Upper lobe of left lung (tissue), 6 donors: ENCODE measurements at regions not wholly inside any gene's neighbourhood (a gene's known extent, or its start where the extent isn't known, plus 50 kb on each side); places are given as distances from the start of the nearest gene placed in this dataset.

Experiments
- ATAC-seq, 2 donors: fragments of 200-7000 bp; cut with Tn5 transposase; one replicate each; pipeline ENCODE4 v1.9.1; 2022; ENCODE audit warnings: mild to moderate bottlenecking in 2 of 2, moderate library complexity in 2 of 2; ENCODE audit not compliant: low FRiP score in 2 of 2
- DNase-seq, 2 donors: peaks; one replicate each; pipeline ENCODE4 v3.0.0-alpha.2; 2019 to 2020
- H3K27ac ChIP-seq, 4 donors: fragments of 200-600 bp; sonication (generic); one replicate each; pipeline ENCODE4 v1.5.1; 2016 to 2019
- H3K27me3 ChIP-seq, 4 donors: fragments of 200-600 bp; sonication (generic); one replicate each; pipeline ENCODE4 v1.5.1; 2017 to 2019
- H3K36me3 ChIP-seq, 4 donors: fragments of 200-600 bp; sonication (generic); one replicate each; pipeline ENCODE4 v1.5.1; 2016 to 2019
- H3K4me1 ChIP-seq, 4 donors: fragments of 200-600 bp; sonication (generic); one replicate each; pipeline ENCODE4 v1.5.1; 2018 to 2019
- H3K4me3 ChIP-seq, 4 donors: fragments of 200-600 bp; sonication (generic); one replicate each; pipeline ENCODE4 v1.5.1; 2017 to 2019; ENCODE audit warnings: mild to moderate bottlenecking in 2 of 4, moderate library complexity in 1 of 4
- H3K9me3 ChIP-seq, 4 donors: fragments of 200-600 bp; sonication (generic); one replicate each; pipeline ENCODE4 v1.5.1; 2018 to 2019
- EP300 ChIP-seq, 4 donors: sonication (generic); formaldehyde crosslinking; IDR thresholded peaks; one replicate each; pipeline ENCODE4 v1.5.1; 2017; ENCODE audit warnings: antibody characterized with exemption in 4 of 4, control low read depth in 2 of 4
- POLR2A ChIP-seq, 4 donors: fragments of 450-650 bp; IDR thresholded peaks; one replicate each; pipeline ENCODE4 v1.5.1; 2016 to 2017; ENCODE audit warnings: antibody characterized with exemption in 4 of 4, mild to moderate bottlenecking in 2 of 4
- POLR2AphosphoS5 ChIP-seq, 2 donors: sonication (generic); formaldehyde crosslinking; IDR thresholded peaks; one replicate each; pipeline ENCODE4 v1.5.1; 2017; ENCODE audit warnings: antibody characterized with exemption in 2 of 2
- WGBS, 2 donors: methylation state at CpG; one replicate each; pipeline ENCODE4 v1.1.5; 2017 to 2018; 5-methylcytosine and 5-hydroxymethylcytosine counted together
- TF ChIP-seq, protein P1 (sequence below), 6 experiments: fragments of 450-650 bp in 4 of 6; fragments of 200-600 bp in 2 of 6; sonication (generic) in 2 of 6; IDR thresholded peaks; one replicate each; pipeline ENCODE4 v1.5.1; 2016 to 2019; ENCODE audit warnings: antibody characterized with exemption in 6 of 6
- donor health status: DM: no; HTN: no; CAD: no; lungs with moderate emphysema.
- donor health status: DM: no; HTN: yes; CAD: no; lungs with severe emphysema.

DNA sequence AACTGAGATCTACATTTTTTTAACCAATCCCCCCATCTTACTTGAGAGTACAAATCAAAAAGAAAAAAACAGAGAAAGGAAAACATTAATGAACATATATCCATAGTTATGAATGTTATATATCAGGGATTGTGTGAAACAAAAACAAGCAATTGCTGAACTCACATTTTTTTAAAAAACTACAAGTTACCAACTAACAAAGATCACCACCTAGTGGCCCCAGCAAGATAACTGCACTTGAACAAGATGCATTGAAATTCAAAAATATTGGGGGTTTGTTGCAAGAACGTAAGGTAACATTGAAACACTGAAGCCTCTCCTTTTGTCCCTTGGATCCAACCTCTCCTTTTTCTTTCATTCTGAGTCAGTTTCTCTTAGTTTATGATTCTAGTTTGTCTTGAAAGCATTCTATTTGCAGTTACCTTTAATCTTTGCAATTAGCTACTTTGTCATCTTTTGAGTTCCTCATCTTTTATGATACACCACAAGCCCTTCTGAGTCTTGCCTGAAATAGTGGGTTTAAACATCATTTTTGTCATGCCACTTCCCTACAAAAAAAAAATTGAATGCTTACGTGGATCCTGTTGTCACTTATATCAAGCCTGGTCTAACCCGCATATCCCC, 87.3 kb upstream of the TES start:
- Histone ChIP-seq H3K27me3 (no peaks in the 10 kb centered on the region), H3K4me3 (no peak overlapping the region), H3K9me3 (peaks cover 0 to 4% (median 0%) of the 10 kb centered on the region in 4 donors), H3K36me3 (no peaks in the 10 kb centered on the region), H3K4me1 (no peaks in the 10 kb centered on the region), H3K27ac (no peak overlapping the region)
- ATAC-seq (peak in 1 of 2 donors; percentile 47), DNase-seq (no peak)
- TF ChIP-seq, protein P1, sequence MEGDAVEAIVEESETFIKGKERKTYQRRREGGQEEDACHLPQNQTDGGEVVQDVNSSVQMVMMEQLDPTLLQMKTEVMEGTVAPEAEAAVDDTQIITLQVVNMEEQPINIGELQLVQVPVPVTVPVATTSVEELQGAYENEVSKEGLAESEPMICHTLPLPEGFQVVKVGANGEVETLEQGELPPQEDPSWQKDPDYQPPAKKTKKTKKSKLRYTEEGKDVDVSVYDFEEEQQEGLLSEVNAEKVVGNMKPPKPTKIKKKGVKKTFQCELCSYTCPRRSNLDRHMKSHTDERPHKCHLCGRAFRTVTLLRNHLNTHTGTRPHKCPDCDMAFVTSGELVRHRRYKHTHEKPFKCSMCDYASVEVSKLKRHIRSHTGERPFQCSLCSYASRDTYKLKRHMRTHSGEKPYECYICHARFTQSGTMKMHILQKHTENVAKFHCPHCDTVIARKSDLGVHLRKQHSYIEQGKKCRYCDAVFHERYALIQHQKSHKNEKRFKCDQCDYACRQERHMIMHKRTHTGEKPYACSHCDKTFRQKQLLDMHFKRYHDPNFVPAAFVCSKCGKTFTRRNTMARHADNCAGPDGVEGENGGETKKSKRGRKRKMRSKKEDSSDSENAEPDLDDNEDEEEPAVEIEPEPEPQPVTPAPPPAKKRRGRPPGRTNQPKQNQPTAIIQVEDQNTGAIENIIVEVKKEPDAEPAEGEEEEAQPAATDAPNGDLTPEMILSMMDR (IDR thresholded peaks at IDR 0.05), result peak; percentile 19 to 48 (median 44)
- TF ChIP-seq POLR2AphosphoS5 (IDR thresholded peaks at IDR 0.05) (no peak), POLR2A (IDR thresholded peaks at IDR 0.05) (no peak), EP300 (IDR thresholded peaks at IDR 0.05) (no peak)
- 46 to 47% methylated on average over 3 of the region's 3 CpGs for WGBS, 2 donors

- peaks cover 0 to 7% (median 0%) of the 10 kb centered on the region in 4 donors for H3K9me3 ChIP-seq
- H3K4me3 ChIP-seq, result no peak overlapping the region
- TF ChIP-seq, protein P1 (IDR thresholded peaks at IDR 0.05), result no peak
- TF ChIP-seq POLR2AphosphoS5 (IDR thresholded peaks at IDR 0.05) (no peak), POLR2A (IDR thresholded peaks at IDR 0.05) (no peak), EP300 (IDR thresholded peaks at IDR 0.05) (no peak)
- no peak overlapping the region for H3K27ac ChIP-seq
- DNase-seq, result no peak
- no peaks in the 10 kb centered on the region for H3K36me3 ChIP-seq
- no peaks in the 10 kb centered on the region for H3K4me1 ChIP-seq
- WGBS, 2 donors, result 95 to 99% methylated on average over 2 of the region's 2 CpGs
- no peaks in the 10 kb centered on the region for H3K27me3 ChIP-seq
- ATAC-seq, result no peak
Measured at GRCh38 chr7:116128139-116128538, 82.2 kb upstream of the TES start.

- Histone ChIP-seq H3K27me3 (no peaks in the 10 kb centered on the region), H3K36me3 (no peaks in the 10 kb centered on the region), H3K9me3 (no peaks in the 10 kb centered on the region), H3K4me1 (no peaks in the 10 kb centered on the region), H3K27ac (no peak overlapping the region), H3K4me3 (no peak overlapping the region)
- TF ChIP-seq, protein P1 (IDR thresholded peaks at IDR 0.05), result no peak
- TF ChIP-seq EP300 (IDR thresholded peaks at IDR 0.05), result no peak
- TF ChIP-seq POLR2AphosphoS5 (IDR thresholded peaks at IDR 0.05), result no peak
- TF ChIP-seq POLR2A (IDR thresholded peaks at IDR 0.05), result no peak
- DNase-seq (no peak), ATAC-seq (no peak)
- WGBS, 2 donors, result 46 to 56% methylated on average over 4 of the region's 4 CpGs
Measured at GRCh38 chr7:116135306-116135705, 75.0 kb upstream of the TES start.

GRCh38 chr7:116138202-116138801, 72.0 kb upstream of the TES start:
- DNase-seq, result no peak
- Histone ChIP-seq H3K36me3 (no peaks in the 10 kb centered on the region), H3K27ac (no peak overlapping the region), H3K9me3 (no peaks in the 10 kb centered on the region), H3K27me3 (no peaks in the 10 kb centered on the region), H3K4me3 (no peak overlapping the region), H3K4me1 (peaks cover 0 to 6% (median 0%) of the 10 kb centered on the region in 4 donors)
- no peak for TF ChIP-seq POLR2AphosphoS5 (IDR thresholded peaks at IDR 0.05)
- TF ChIP-seq, protein P1 (IDR thresholded peaks at IDR 0.05), result peak; percentile 42 to 75 (median 66)
- 12 to 16% methylated on average over 2 of the region's 2 CpGs for WGBS, 2 donors
- peak; percentile 77 to 90 for ATAC-seq

DNA sequence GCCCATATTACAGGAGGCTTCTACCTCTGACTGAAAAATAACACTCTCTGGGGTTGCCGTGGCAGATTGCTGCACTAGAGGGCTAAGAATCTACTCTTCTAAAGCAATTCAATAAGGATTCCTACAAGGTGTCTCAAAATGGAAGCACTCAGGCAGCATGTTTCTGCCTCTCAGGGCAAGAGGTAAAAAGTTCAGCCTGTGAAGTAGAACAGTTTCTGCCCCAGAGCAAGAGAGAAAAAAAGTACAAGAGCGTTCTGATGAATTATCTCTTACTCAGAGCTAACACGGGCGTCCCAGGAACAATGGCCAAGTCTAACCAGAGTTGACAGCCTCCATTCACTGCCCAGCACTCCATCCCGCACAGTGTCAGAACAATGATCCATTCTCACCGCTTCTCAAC, 71.3 kb upstream of the TES start:
- Histone ChIP-seq H3K27me3 (no peaks in the 10 kb centered on the region), H3K27ac (no peak overlapping the region), H3K4me3 (no peak overlapping the region), H3K4me1 (peaks cover 0 to 6% (median 0%) of the 10 kb centered on the region in 4 donors), H3K36me3 (no peaks in the 10 kb centered on the region), H3K9me3 (no peaks in the 10 kb centered on the region)
- DNase-seq (no peak), ATAC-seq (no peak)
- WGBS, 2 donors, result 73 to 75% methylated on average over 6 of the region's 6 CpGs
- TF ChIP-seq EP300 (IDR thresholded peaks at IDR 0.05) (no peak), POLR2AphosphoS5 (IDR thresholded peaks at IDR 0.05) (no peak), POLR2A (IDR thresholded peaks at IDR 0.05) (no peak)
- TF ChIP-seq, protein P1 (IDR thresholded peaks at IDR 0.05), result no peak
